SK-N-SH treated with all-trans-retinoic acid at 6 μM for 48 hours (cell line): ENCODE measurements at regions not wholly inside any gene's neighbourhood (a gene's known extent, or its start where the extent isn't known, plus 50 kb on each side); places are given as distances from the start of the nearest gene placed in this dataset.

Experiments used
- ATAC-seq: fragments of 200-7000 bp; cut with Tn5 transposase; 3 replicates; pipeline ENCODE4 v1.9.1; 2020; ENCODE audit warnings: mild to moderate bottlenecking, moderate library complexity
- ARNTL ChIP-seq: fragments of 450-650 bp; formaldehyde crosslinking; IDR thresholded peaks from 2 replicates; pipeline ENCODE4 v1.5.0; 2020; ENCODE audit warnings: low read depth, mild to moderate bottlenecking, moderate library complexity, borderline replicate concordance
- BACH2 ChIP-seq: fragments of 250-450 bp; sonication (Bioruptor Pico); IDR thresholded peaks from 2 replicates; pipeline ENCODE4 v1.9.0; 2021; ENCODE audit warnings: mild to moderate bottlenecking, borderline replicate concordance
- CREB5 ChIP-seq: fragments of 250-450 bp; sonication (Bioruptor Pico); IDR thresholded peaks from 2 replicates; pipeline ENCODE4 v1.5.1; 2020; ENCODE audit warnings: low read depth, mild to moderate bottlenecking, moderate library complexity
- CSDC2 ChIP-seq: fragments of 250-450 bp; sonication (Bioruptor Pico); IDR thresholded peaks from 2 replicates; pipeline ENCODE4 v1.5.0; 2020; ENCODE audit warnings: mild to moderate bottlenecking, moderate library complexity
- CSRNP3 ChIP-seq: fragments of 250-450 bp; sonication (Bioruptor Pico); IDR thresholded peaks from 2 replicates; pipeline ENCODE4 v1.5.1; 2021; ENCODE audit warnings: mild to moderate bottlenecking, moderate library complexity
- ESRRG ChIP-seq: fragments of 250-450 bp; sonication (Bioruptor Pico); IDR thresholded peaks from 2 replicates; pipeline ENCODE4 v1.6.1; 2021; ENCODE audit warnings: mild to moderate bottlenecking
- GLIS3 ChIP-seq: fragments of 250-450 bp; sonication (Bioruptor Pico); IDR thresholded peaks from 2 replicates; pipeline ENCODE4 v1.5.0; 2020; ENCODE audit warnings: mild to moderate bottlenecking, moderate library complexity
- ISL1 ChIP-seq: fragments of 250-450 bp; sonication (Bioruptor Pico); IDR thresholded peaks from 2 replicates; pipeline ENCODE4 v2.1.2; 2022; ENCODE audit warnings: mild to moderate bottlenecking, moderate library complexity
- OSR1 ChIP-seq: fragments of 250-450 bp; sonication (Bioruptor Pico); IDR thresholded peaks from 2 replicates; pipeline ENCODE4 v1.8.0; 2022; ENCODE audit warnings: moderate library complexity, mild to moderate bottlenecking, inconsistent platforms
- PATZ1 ChIP-seq: fragments of 250-450 bp; sonication (Bioruptor Pico); IDR thresholded peaks from 2 replicates; pipeline ENCODE4 v1.8.0; 2020; ENCODE audit warnings: mild to moderate bottlenecking, moderate library complexity, borderline replicate concordance
- POU6F1 ChIP-seq: fragments of 250-450 bp; sonication (Bioruptor Pico); IDR thresholded peaks from 2 replicates; pipeline ENCODE4 v1.8.0; 2021; ENCODE audit warnings: low read depth, mild to moderate bottlenecking, moderate library complexity, borderline replicate concordance
- PPARA ChIP-seq: fragments of 250-450 bp; sonication (Bioruptor Pico); IDR thresholded peaks from 2 replicates; pipeline ENCODE4 v1.5.0; 2020; ENCODE audit warnings: mild to moderate bottlenecking, borderline replicate concordance
- RARB ChIP-seq: fragments of 250-450 bp; sonication (Bioruptor Pico); IDR thresholded peaks from 2 replicates; pipeline ENCODE4 v1.8.0; 2021; ENCODE audit warnings: mild to moderate bottlenecking, moderate library complexity
- SNAI2 ChIP-seq: fragments of 250-450 bp; sonication (Bioruptor Pico); IDR thresholded peaks from 2 replicates; pipeline ENCODE4 v1.5.0; 2020; ENCODE audit warnings: mild to moderate bottlenecking, moderate library complexity
- TCF4 ChIP-seq: fragments of 250-450 bp; sonication (Bioruptor Pico); IDR thresholded peaks from 2 replicates; pipeline ENCODE4 v1.8.0; 2021; ENCODE audit warnings: mild to moderate bottlenecking, moderate library complexity, borderline replicate concordance
- TOX ChIP-seq: fragments of 250-450 bp; sonication (Bioruptor Pico); IDR thresholded peaks from 2 replicates; pipeline ENCODE4 v1.8.0; 2021; ENCODE audit warnings: mild to moderate bottlenecking, moderate library complexity, borderline replicate concordance
- ZC3H10 ChIP-seq: fragments of 250-450 bp; sonication (Bioruptor Pico); IDR thresholded peaks from 2 replicates; pipeline ENCODE4 v1.5.1; 2021; ENCODE audit warnings: mild to moderate bottlenecking, moderate library complexity
- ZFP3 ChIP-seq: fragments of 250-450 bp; sonication (Bioruptor Pico); IDR thresholded peaks from 2 replicates; pipeline ENCODE4 v1.5.0; 2020; ENCODE audit warnings: mild to moderate bottlenecking, moderate library complexity
- ZFP30 ChIP-seq: fragments of 450-650 bp; formaldehyde crosslinking; IDR thresholded peaks from 2 replicates; pipeline ENCODE4 v1.5.0; 2022; ENCODE audit warnings: mild to moderate bottlenecking, moderate library complexity
- ZNF565 ChIP-seq: fragments of 450-650 bp; formaldehyde crosslinking; conservative IDR thresholded peaks from 2 replicates; pipeline ENCODE4 v1.5.0; 2020; ENCODE audit warnings: low read depth, mild to moderate bottlenecking, moderate library complexity
- ZNF8 ChIP-seq: fragments of 450-650 bp; formaldehyde crosslinking; IDR thresholded peaks from 2 replicates; pipeline ENCODE4 v1.5.0; 2020; ENCODE audit warnings: mild to moderate bottlenecking, moderate library complexity

GRCh38 chr3:80424951-80425350, 657.2 kb upstream of the ROBO1 start:
- TF ChIP-seq CSDC2 (CRISPR knock-in tag), result no peak
- TF ChIP-seq POU6F1 (CRISPR knock-in tag), result no peak
- TF ChIP-seq PATZ1 (CRISPR knock-in tag), result no peak
- no peak for TF ChIP-seq ISL1 (CRISPR knock-in tag)
- TF ChIP-seq CSRNP3 (CRISPR knock-in tag), result no peak
- no peak for TF ChIP-seq ZNF8 (CRISPR knock-in tag)
- TF ChIP-seq ZC3H10 (CRISPR knock-in tag), result no peak
- TF ChIP-seq ZFP3 (CRISPR knock-in tag), result no peak
- no peak for TF ChIP-seq TOX (CRISPR knock-in tag)
- no peak for TF ChIP-seq CREB5 (CRISPR knock-in tag)
- no peak for TF ChIP-seq SNAI2 (CRISPR knock-in tag)
- no peak for TF ChIP-seq ARNTL
- TF ChIP-seq TCF4, result no peak
- TF ChIP-seq PPARA (CRISPR knock-in tag), result no peak
- no peak for TF ChIP-seq ZFP30 (CRISPR knock-in tag)
- TF ChIP-seq OSR1 (CRISPR knock-in tag), result no peak
- TF ChIP-seq BACH2 (CRISPR knock-in tag), result no peak
- no peak for TF ChIP-seq RARB
- no peak for ATAC-seq

- ATAC-seq, result no peak
- TF ChIP-seq OSR1 (CRISPR knock-in tag), result no peak
- TF ChIP-seq CREB5 (CRISPR knock-in tag), result no peak
- TF ChIP-seq ZNF8 (CRISPR knock-in tag), result no peak
- no peak for TF ChIP-seq TOX (CRISPR knock-in tag)
- TF ChIP-seq ZC3H10 (CRISPR knock-in tag), result no peak
- TF ChIP-seq GLIS3 (CRISPR knock-in tag), result no peak
- TF ChIP-seq ESRRG, result no peak
- TF ChIP-seq TCF4, result no peak
- no peak for TF ChIP-seq POU6F1 (CRISPR knock-in tag)
- TF ChIP-seq RARB, result no peak
- no peak for TF ChIP-seq ISL1 (CRISPR knock-in tag)
- TF ChIP-seq BACH2 (CRISPR knock-in tag), result no peak
- no peak for TF ChIP-seq ZNF565
- no peak for TF ChIP-seq ZFP30 (CRISPR knock-in tag)
- no peak for TF ChIP-seq SNAI2 (CRISPR knock-in tag)
- TF ChIP-seq CSRNP3 (CRISPR knock-in tag), result no peak
- no peak for TF ChIP-seq ARNTL
These were observed 640.4 kb upstream of the ROBO1 start for GRCh38 chr3:80408030-80408721.
